ENCODE measurements at regions not wholly inside any gene's neighbourhood (a gene's known extent, or its start where the extent isn't known, plus 50 kb on each side); places are given as distances from the start of the nearest gene placed in this dataset.

GRCh38 chr15:47951781-47952180 lies 169.0 kb upstream of the SLC24A5 start:
- TF ChIP-seq ETV6 (CRISPR knock-in tag; IDR thresholded peaks at IDR 0.05) (no peak), SP1 (CRISPR knock-in tag; conservative IDR thresholded peaks at IDR 0.05) (no peak), MLX (CRISPR knock-in tag; IDR thresholded peaks at IDR 0.05) (no peak), ZNF423 (CRISPR knock-in tag; IDR thresholded peaks at IDR 0.05) (no peak), NFE2L1 (CRISPR knock-in tag; IDR thresholded peaks at IDR 0.05) (no peak), TEAD1 (CRISPR knock-in tag; IDR thresholded peaks at IDR 0.05) (no peak), ZNF121 (CRISPR knock-in tag; IDR thresholded peaks at IDR 0.05) (no peak)
- TF ChIP-seq, protein P1, sequence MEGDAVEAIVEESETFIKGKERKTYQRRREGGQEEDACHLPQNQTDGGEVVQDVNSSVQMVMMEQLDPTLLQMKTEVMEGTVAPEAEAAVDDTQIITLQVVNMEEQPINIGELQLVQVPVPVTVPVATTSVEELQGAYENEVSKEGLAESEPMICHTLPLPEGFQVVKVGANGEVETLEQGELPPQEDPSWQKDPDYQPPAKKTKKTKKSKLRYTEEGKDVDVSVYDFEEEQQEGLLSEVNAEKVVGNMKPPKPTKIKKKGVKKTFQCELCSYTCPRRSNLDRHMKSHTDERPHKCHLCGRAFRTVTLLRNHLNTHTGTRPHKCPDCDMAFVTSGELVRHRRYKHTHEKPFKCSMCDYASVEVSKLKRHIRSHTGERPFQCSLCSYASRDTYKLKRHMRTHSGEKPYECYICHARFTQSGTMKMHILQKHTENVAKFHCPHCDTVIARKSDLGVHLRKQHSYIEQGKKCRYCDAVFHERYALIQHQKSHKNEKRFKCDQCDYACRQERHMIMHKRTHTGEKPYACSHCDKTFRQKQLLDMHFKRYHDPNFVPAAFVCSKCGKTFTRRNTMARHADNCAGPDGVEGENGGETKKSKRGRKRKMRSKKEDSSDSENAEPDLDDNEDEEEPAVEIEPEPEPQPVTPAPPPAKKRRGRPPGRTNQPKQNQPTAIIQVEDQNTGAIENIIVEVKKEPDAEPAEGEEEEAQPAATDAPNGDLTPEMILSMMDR (IDR thresholded peaks at IDR 0.05) = no peak
- TF ChIP-seq, protein P2, sequence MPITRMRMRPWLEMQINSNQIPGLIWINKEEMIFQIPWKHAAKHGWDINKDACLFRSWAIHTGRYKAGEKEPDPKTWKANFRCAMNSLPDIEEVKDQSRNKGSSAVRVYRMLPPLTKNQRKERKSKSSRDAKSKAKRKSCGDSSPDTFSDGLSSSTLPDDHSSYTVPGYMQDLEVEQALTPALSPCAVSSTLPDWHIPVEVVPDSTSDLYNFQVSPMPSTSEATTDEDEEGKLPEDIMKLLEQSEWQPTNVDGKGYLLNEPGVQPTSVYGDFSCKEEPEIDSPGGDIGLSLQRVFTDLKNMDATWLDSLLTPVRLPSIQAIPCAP (CRISPR knock-in tag; IDR thresholded peaks at IDR 0.05) = no peak
- TF ChIP-seq, protein P3, sequence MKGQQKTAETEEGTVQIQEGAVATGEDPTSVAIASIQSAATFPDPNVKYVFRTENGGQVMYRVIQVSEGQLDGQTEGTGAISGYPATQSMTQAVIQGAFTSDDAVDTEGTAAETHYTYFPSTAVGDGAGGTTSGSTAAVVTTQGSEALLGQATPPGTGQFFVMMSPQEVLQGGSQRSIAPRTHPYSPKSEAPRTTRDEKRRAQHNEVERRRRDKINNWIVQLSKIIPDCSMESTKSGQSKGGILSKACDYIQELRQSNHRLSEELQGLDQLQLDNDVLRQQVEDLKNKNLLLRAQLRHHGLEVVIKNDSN (CRISPR knock-in tag; IDR thresholded peaks at IDR 0.05) = no peak
- TF ChIP-seq, protein P4, sequence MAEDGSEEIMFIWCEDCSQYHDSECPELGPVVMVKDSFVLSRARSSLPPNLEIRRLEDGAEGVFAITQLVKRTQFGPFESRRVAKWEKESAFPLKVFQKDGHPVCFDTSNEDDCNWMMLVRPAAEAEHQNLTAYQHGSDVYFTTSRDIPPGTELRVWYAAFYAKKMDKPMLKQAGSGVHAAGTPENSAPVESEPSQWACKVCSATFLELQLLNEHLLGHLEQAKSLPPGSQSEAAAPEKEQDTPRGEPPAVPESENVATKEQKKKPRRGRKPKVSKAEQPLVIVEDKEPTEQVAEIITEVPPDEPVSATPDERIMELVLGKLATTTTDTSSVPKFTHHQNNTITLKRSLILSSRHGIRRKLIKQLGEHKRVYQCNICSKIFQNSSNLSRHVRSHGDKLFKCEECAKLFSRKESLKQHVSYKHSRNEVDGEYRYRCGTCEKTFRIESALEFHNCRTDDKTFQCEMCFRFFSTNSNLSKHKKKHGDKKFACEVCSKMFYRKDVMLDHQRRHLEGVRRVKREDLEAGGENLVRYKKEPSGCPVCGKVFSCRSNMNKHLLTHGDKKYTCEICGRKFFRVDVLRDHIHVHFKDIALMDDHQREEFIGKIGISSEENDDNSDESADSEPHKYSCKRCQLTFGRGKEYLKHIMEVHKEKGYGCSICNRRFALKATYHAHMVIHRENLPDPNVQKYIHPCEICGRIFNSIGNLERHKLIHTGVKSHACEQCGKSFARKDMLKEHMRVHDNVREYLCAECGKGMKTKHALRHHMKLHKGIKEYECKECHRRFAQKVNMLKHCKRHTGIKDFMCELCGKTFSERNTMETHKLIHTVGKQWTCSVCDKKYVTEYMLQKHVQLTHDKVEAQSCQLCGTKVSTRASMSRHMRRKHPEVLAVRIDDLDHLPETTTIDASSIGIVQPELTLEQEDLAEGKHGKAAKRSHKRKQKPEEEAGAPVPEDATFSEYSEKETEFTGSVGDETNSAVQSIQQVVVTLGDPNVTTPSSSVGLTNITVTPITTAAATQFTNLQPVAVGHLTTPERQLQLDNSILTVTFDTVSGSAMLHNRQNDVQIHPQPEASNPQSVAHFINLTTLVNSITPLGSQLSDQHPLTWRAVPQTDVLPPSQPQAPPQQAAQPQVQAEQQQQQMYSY (CRISPR knock-in tag; IDR thresholded peaks at IDR 0.05) = no peak
- TF ChIP-seq, protein P5, sequence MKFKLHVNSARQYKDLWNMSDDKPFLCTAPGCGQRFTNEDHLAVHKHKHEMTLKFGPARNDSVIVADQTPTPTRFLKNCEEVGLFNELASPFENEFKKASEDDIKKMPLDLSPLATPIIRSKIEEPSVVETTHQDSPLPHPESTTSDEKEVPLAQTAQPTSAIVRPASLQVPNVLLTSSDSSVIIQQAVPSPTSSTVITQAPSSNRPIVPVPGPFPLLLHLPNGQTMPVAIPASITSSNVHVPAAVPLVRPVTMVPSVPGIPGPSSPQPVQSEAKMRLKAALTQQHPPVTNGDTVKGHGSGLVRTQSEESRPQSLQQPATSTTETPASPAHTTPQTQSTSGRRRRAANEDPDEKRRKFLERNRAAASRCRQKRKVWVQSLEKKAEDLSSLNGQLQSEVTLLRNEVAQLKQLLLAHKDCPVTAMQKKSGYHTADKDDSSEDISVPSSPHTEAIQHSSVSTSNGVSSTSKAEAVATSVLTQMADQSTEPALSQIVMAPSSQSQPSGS (CRISPR knock-in tag; IDR thresholded peaks at IDR 0.05; ENCODE audit: borderline replicate concordance, low read depth) = no peak
- TF ChIP-seq, protein P6, sequence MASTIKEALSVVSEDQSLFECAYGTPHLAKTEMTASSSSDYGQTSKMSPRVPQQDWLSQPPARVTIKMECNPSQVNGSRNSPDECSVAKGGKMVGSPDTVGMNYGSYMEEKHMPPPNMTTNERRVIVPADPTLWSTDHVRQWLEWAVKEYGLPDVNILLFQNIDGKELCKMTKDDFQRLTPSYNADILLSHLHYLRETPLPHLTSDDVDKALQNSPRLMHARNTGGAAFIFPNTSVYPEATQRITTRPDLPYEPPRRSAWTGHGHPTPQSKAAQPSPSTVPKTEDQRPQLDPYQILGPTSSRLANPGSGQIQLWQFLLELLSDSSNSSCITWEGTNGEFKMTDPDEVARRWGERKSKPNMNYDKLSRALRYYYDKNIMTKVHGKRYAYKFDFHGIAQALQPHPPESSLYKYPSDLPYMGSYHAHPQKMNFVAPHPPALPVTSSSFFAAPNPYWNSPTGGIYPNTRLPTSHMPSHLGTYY (CRISPR knock-in tag; IDR thresholded peaks at IDR 0.05) = no peak
